ENCODE measurements at regions not wholly inside any gene's neighbourhood (a gene's known extent, or its start where the extent isn't known, plus 50 kb on each side); places are given as distances from the start of the nearest gene placed in this dataset.

DNA sequence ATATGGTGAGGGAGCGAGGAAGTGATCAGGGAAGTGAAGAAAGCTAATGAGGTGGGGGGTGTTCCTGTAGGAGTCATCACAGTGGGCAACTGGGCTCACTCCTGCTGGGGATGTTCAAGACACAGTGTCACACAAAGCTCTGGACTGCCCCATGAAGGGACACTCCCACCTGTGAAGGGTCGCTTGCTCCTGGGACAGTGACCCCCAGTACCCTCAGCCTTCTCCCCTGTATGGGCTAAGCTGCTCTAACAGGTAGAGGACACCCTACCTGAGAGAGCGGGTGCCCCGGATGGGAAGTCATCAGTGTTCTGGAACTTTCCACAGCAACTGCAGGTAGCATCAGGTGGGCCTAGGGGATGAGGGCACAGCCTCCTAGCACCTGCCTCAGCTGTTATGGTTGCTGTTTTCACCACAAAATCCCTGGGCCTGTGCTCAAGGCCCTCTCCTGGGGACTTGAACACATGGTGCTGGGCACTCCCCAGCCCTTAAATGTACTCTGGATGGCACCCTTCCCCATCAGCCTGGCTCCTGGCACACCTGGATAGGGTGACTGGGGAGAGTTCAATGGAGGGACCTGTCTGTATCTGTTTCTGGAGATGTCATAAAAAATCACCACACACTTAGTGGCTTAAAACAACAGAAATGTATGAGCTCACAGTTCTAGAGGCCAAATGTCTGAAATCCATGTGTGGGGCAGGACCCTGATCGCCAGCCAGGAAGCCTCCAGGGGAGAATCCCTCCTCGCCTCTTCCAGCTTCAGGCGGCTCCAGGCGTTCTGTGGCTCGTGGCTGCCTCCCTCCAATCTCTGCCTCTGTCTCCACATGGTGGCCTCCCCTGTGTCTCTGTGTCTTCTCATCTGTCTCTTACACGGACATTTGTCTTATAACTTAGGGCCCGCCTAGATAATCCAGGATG is 104.0 kb upstream of the CDH5 start:
- DNase-seq (ENCODE audit: low read depth), result no peak
- H3K4me3 ChIP-seq (ENCODE audit: low read depth, low read length), result no peak overlapping the region
- TF ChIP-seq CTCF (IDR thresholded peaks at IDR 0.05; ENCODE audit: control insufficient read depth, extremely low read depth, insufficient read depth), result no peak

- no peak overlapping the region for H3K4me3 ChIP-seq (ENCODE audit: low read depth, low read length)
- no peak for DNase-seq (ENCODE audit: low read depth)
- TF ChIP-seq CTCF (IDR thresholded peaks at IDR 0.05; ENCODE audit: control insufficient read depth, extremely low read depth, insufficient read depth), result no peak
Observed at GRCh38 chr16:66261826-66262225, 104.7 kb upstream of the CDH5 start.

DNA sequence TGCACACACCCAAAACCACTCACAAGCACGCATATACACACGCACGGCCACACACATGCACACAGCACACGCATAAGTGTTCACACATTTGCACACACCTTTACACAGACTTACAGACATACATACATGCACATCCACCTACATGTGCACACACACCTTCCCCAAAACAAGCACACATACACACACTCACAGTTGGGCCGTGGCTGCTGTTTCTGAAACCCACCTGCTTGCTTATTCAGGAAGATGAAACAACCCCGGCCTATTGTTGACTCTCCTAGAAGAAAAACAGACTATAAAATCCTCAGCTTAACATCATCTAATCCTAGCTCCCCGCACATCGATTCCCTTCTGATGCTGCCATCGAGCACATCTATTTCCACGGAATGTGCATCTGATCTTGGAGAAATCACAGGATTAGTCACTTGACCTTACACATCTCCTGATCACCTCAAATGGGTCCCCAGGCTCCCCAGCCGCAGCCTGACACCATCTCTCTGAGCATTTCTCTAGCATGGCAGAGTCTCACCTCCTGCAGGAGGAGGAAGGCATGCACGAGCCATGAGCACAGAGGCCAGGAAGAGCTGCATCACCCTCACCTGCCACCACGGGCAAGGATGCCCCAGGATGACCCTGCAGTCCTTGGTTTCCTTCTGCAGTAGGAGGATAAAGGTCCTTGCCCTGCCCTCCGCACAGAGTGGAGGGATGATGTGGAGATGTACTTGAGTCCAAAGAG is 105.8 kb upstream of the CDH5 start:
- TF ChIP-seq CTCF (IDR thresholded peaks at IDR 0.05; ENCODE audit: control insufficient read depth, extremely low read depth, insufficient read depth), result no peak
- no peak overlapping the region for H3K4me3 ChIP-seq (ENCODE audit: low read depth, low read length)
- DNase-seq (ENCODE audit: low read depth), result no peak

GRCh38 chr16:66258916-66259845 is 107.3 kb upstream of the CDH5 start:
- DNase-seq (ENCODE audit: low read depth), result no peak
- TF ChIP-seq CTCF (IDR thresholded peaks at IDR 0.05; ENCODE audit: control insufficient read depth, extremely low read depth, insufficient read depth), result no peak
- no peak overlapping the region for H3K4me3 ChIP-seq (ENCODE audit: low read depth, low read length)

- H3K4me3 ChIP-seq (ENCODE audit: low read depth, low read length), result no peak overlapping the region
- TF ChIP-seq CTCF (IDR thresholded peaks at IDR 0.05; ENCODE audit: control insufficient read depth, extremely low read depth, insufficient read depth), result no peak
- no peak for DNase-seq (ENCODE audit: low read depth)
Observed at GRCh38 chr16:66256919-66257318, 109.6 kb upstream of the CDH5 start.

GRCh38 chr16:66255647-66256046 is 110.8 kb upstream of the CDH5 start:
- no peak overlapping the region for H3K4me3 ChIP-seq (ENCODE audit: low read depth, low read length)
- TF ChIP-seq CTCF (IDR thresholded peaks at IDR 0.05; ENCODE audit: control insufficient read depth, extremely low read depth, insufficient read depth), result no peak
- no peak for DNase-seq (ENCODE audit: low read depth)
